LNCaP clone FGC (cell line): ENCODE measurements at regions not wholly inside any gene's neighbourhood (a gene's known extent, or its start where the extent isn't known, plus 50 kb on each side); places are given as distances from the start of the nearest gene placed in this dataset.
A peak's percentile ranks its signal among the peaks of the same experiment; 100 is the strongest.

Experiments
- DNase-seq: peaks from one replicate; pipeline ENCODE4 v3.0.0-alpha.2; 2011; ENCODE audit warnings: low read depth
- H3K4me3 ChIP-seq: 2 replicates; pipeline ENCODE4 v1.5.1; 2011; ENCODE audit warnings: mild to moderate bottlenecking, low read depth, low read length, control low read depth
- CTCF ChIP-seq: IDR thresholded peaks from 2 replicates; pipeline ENCODE4 v1.5.1; 2012; ENCODE audit warnings: mild to moderate bottlenecking; ENCODE audit not compliant: control insufficient read depth, insufficient read depth; ENCODE audit errors: extremely low read depth

- no peak overlapping the region for H3K4me3 ChIP-seq
These were observed 685.7 kb downstream of the ADGRL2 start for GRCh38 chr1:82486468-82486867.

GRCh38 chr1:82485591-82486369 lies 685.0 kb downstream of the ADGRL2 start:
- no peak for TF ChIP-seq CTCF
- peak; percentile 21 for DNase-seq

More at GRCh38 chr1:82486468-82486867, 685.7 kb downstream of the ADGRL2 start:
- no peak for TF ChIP-seq CTCF
- no peak for DNase-seq

GRCh38 chr1:82483146-82483545 lies 682.4 kb downstream of the ADGRL2 start:
- no peak overlapping the region for H3K4me3 ChIP-seq
- no peak for TF ChIP-seq CTCF
- DNase-seq: no peak

More at GRCh38 chr1:82485591-82486369, 685.0 kb downstream of the ADGRL2 start:
- no peak overlapping the region for H3K4me3 ChIP-seq

GRCh38 chr1:82478916-82479315 lies 678.2 kb downstream of the ADGRL2 start:
- TF ChIP-seq CTCF: no peak
- no peak overlapping the region for H3K4me3 ChIP-seq
- DNase-seq: no peak

- no peak for DNase-seq
- TF ChIP-seq CTCF: no peak
These were observed 671.9 kb downstream of the ADGRL2 start for GRCh38 chr1:82472489-82473131.

GRCh38 chr1:82466891-82467290 lies 666.2 kb downstream of the ADGRL2 start:
- DNase-seq: no peak
- TF ChIP-seq CTCF: no peak
- H3K4me3 ChIP-seq: no peak overlapping the region

More at GRCh38 chr1:82472489-82473131, 671.9 kb downstream of the ADGRL2 start:
- no peak overlapping the region for H3K4me3 ChIP-seq
